Pancreas (tissue), 10 donors: ENCODE measurements at regions not wholly inside any gene's neighbourhood (a gene's known extent, or its start where the extent isn't known, plus 50 kb on each side); places are given as distances from the start of the nearest gene placed in this dataset.
"Not testable (repeated sequence)": the region's sequence is repeated elsewhere in the genome, so short reads cannot be mapped to it uniquely, and the experiment has no call there.

ENCODE experiments used
- ATAC-seq, 4 donors: fragments of 200-7000 bp; cut with Tn5 transposase; one replicate each; pipeline versions ENCODE4 v1.8.0 to v1.9.1; 2020; ENCODE audit warnings: mild to moderate bottlenecking in 4 of 4, moderate library complexity in 4 of 4
- DNase-seq, 6 donors: peaks; one replicate each; pipeline ENCODE4 v3.0.0-alpha.2; 2020
- FAIRE-seq: peaks from 2 replicates; lab custom pipeline; 2012; peaks lifted over from hg19 to GRCh38; lab: Jason Lieb, UNC
- H3K27ac ChIP-seq, 4 donors: fragments of 200-600 bp; sonication (generic); 1 replicate in 3 of 4; 2 replicates in 1 of 4; pipeline versions ENCODE4 v1.5.0 to v1.8.0; 2020
- H3K27me3 ChIP-seq, 4 donors: fragments of 200-600 bp; one replicate each; pipeline ENCODE4 v1.8.0; 2021
- H3K36me3 ChIP-seq, 3 donors: fragments of 200-600 bp; sonication (generic) in 1 of 3; one replicate each; pipeline versions ENCODE4 v1.5.0 to v1.8.0; 2020 to 2021
- H3K4me1 ChIP-seq, 3 donors: fragments of 200-600 bp; one replicate each; pipeline ENCODE4 v1.8.0; 2021
- H3K4me3 ChIP-seq, 4 donors: fragments of 200-600 bp; sonication (generic) in 2 of 4; one replicate each; pipeline versions ENCODE4 v1.5.0 to v1.8.0; 2020 to 2021
- H3K9me3 ChIP-seq, 4 donors: fragments of 200-600 bp; one replicate each; pipeline ENCODE4 v1.8.0; 2021
- CTCF ChIP-seq, 4 donors: fragments of 200-600 bp; sonication (generic) in 3 of 4; IDR thresholded peaks; one replicate each; pipeline versions ENCODE4 v1.5.0 to v1.8.0; 2021; ENCODE audit warnings: antibody characterized with exemption in 4 of 4
- WGBS, 2 donors: extraction: QIAGEN DNeasy Blood & Tissue Kit; methylation state at CpG; one replicate each; pipeline ENCODE4 v1.1.7; 2013; 5-methylcytosine and 5-hydroxymethylcytosine counted together
- intact Hi-C, 3 donors: fragments of 100-400 bp; cut with DNase I; formaldehyde crosslinking; loops; one replicate each; pipeline versions ENCODE4 v1.11.1 to v1.14.2; 2022
- donor health status: healthy with polysubstance abuse.
- donor health status: DM: no; HTN: no; CAD: no; lungs with moderate emphysema.
- donor health status: DM: no; HTN: no; CAD: no.
- donor health status: control.
- donor health status: control.
- donor health status: Bipolar disorder and iron deficiency.
- donor health status: DM: yes; HTN: yes; CAD: no.
- donor health status: DM: no; HTN: no; CAD: no.
- donor health status: DM: no; HTN: no; CAD: no.
- donor health status: DM: yes; HTN: yes; CAD: no.

DNA sequence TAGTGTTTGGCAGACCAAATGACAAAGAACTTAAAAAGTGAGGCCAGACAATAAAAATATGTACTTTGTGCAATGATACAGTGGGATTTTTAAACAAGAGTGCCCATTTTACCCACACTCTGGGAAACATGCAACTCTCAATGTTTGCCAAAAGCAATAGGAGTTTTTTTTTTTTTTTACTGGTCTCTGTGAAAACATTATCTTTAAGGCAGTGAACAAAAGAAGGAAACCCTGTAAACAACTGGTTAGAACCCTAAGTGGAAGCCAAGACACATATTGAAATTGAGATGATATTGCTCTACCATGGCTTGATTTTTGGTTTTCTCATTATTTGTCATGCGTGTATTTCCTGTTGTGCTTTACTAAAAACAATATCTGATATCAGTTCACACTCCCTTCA, 67.2 kb upstream of the PPP3CA start:
- Histone ChIP-seq H3K27ac (no peak overlapping the region), H3K4me3 (no peak overlapping the region), H3K4me1 (peaks cover 0 to 8% (median 0%) of the 10 kb centered on the region in 3 donors), H3K27me3 (no peaks in the 10 kb centered on the region), H3K9me3 (no peaks in the 10 kb centered on the region), H3K36me3 (no peaks in the 10 kb centered on the region)
- WGBS, 2 donors, result 92 to 97% methylated on average over 1 of the region's 1 CpG
- TF ChIP-seq CTCF (IDR thresholded peaks at IDR 0.05), result no peak
- FAIRE-seq, result no peak
- DNase-seq, result no peak
- ATAC-seq, result no peak
- intact Hi-C loops, result no loop called here

DNA sequence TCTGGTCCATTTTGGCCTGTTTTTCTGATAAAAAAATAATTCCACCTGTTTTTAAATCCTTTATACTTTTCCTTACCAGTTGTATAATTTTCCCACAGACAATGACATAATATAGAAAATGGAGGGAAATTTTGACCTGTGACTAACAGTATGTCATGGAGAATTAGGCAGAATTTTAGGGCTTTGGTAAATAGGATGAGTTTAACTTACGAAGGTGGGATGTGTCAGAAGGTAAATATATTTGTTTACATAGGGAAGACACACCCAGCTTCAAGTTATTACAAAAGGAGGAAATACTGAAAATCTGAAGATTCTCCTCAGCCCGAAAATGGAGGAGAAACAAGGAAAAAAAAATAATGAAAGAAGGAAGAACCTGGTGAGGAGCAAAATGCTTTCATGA, 64.6 kb upstream of the PPP3CA start:
- ATAC-seq, result no peak
- Histone ChIP-seq H3K36me3 (no peaks in the 10 kb centered on the region), H3K4me1 (no peaks in the 10 kb centered on the region), H3K9me3 (no peaks in the 10 kb centered on the region), H3K27ac (no peak overlapping the region), H3K4me3 (no peak overlapping the region), H3K27me3 (no peaks in the 10 kb centered on the region)
- FAIRE-seq, result no peak
- WGBS, 2 donors, result 64 to 72% methylated on average over 2 of the region's 2 CpGs
- DNase-seq, result no peak
- TF ChIP-seq CTCF (IDR thresholded peaks at IDR 0.05), result no peak
- intact Hi-C loops, result no loop called here

DNA sequence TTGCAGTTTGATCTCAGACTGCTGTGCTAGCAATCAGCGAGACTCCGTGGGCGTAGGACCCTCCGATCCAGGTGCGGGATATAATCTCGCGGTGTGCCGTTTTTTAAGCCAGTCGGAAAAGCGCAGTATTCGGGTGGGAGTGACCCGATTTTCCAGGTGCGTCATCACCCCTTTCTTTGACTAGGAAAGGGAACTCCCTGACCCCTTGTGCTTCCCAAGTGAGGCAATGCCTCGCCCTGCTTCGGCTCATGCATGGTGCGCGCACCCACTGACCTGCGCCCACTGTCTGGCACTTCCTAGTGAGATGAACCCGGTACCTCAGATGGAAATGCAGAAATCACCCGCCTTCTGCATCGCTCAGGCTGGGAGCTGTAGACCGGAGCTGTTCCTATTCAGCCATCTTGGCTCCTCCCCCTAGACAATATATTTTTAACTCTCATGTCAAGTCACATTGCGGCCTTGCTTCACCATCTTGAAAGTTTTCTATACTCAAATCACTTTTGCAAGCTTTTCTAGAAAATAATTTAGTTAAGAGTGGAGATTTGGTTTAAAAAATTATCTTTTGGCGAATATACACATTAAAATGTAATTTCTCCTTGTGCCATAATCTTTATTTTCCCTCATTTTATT, 64.1 kb upstream of the PPP3CA start:
- H3K4me3 ChIP-seq, H3K36me3 ChIP-seq, ATAC-seq, H3K4me1 ChIP-seq, H3K27ac ChIP-seq, H3K27me3 ChIP-seq, FAIRE-seq, intact Hi-C loops, H3K9me3 ChIP-seq: not testable (repeated sequence)
- WGBS, 2 donors, result 88 to 90% methylated on average over 24 of the region's 24 CpGs
- DNase-seq, result peak in 1 of 6 donors; percentile 20

- DNase-seq (no peak), ATAC-seq (no peak), FAIRE-seq (no peak)
- Histone ChIP-seq H3K4me3 (no peak overlapping the region), H3K27me3 (no peaks in the 10 kb centered on the region), H3K9me3 (no peaks in the 10 kb centered on the region), H3K4me1 (no peaks in the 10 kb centered on the region), H3K27ac (no peak overlapping the region), H3K36me3 (no peaks in the 10 kb centered on the region)
- TF ChIP-seq CTCF (IDR thresholded peaks at IDR 0.05), result no peak
- intact Hi-C loops, result no loop called here
- 57 to 76% methylated on average over 3 of the region's 3 CpGs for WGBS, 2 donors
These were observed 52.8 kb upstream of the PPP3CA start for GRCh38 chr4:101400096-101400495.

GRCh38 chr4:101398807-101399206, 51.5 kb upstream of the PPP3CA start:
- ATAC-seq (no peak), DNase-seq (no peak), FAIRE-seq (no peak)
- no peak overlapping the region for H3K27ac ChIP-seq
- no peak for TF ChIP-seq CTCF (IDR thresholded peaks at IDR 0.05)
- no peaks in the 10 kb centered on the region for H3K36me3 ChIP-seq
- WGBS, 2 donors, result 94 to 96% methylated on average over 4 of the region's 4 CpGs
- no peak overlapping the region for H3K4me3 ChIP-seq
- H3K27me3 ChIP-seq, result no peaks in the 10 kb centered on the region
- intact Hi-C loops, result no loop called here
- H3K9me3 ChIP-seq, result no peaks in the 10 kb centered on the region
- H3K4me1 ChIP-seq, result no peaks in the 10 kb centered on the region
